ENCODE measurements at regions not wholly inside any gene's neighbourhood (a gene's known extent, or its start where the extent isn't known, plus 50 kb on each side); places are given as distances from the start of the nearest gene placed in this dataset.

DNA sequence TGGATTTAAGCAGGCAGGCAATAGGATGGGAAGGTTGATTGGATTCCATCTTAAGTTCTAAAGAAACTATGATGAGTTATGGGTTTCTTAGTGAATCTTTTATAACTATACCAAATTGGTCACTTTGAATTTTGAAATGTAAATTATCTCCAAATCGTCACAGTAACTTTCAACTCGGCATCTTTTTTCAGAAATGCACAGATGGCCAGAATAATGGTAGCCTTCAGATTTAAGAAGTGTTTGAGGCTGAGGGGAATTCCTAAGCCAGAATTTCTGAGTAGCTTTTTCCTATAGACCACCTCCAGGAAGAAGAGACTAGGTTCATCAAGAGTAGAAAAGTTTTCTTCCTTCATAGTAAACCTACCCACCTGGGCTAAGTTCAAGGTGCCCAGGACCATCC lies 663.7 kb upstream of the TENM3 start:
- DNase-seq: no peak

DNA sequence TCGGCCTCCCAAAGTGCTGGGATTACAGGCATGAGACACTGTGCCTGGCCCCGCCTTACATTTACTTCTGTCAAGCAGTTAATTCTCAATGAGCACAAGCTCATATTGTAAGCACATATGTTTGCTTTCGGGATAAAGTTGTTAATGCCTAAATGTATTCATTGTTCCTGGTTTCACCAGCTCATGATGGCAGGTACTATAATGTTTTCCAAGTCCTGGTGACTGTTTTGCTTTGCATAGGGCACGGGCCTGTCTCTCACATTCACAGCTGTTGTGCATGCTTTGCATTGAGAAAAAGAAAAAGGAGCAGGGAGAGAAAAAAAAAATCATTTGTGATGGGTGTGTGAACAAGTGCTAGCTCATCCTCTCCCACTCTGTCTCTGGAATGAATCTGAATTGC lies 661.2 kb upstream of the TENM3 start:
- no peak for DNase-seq

DNA sequence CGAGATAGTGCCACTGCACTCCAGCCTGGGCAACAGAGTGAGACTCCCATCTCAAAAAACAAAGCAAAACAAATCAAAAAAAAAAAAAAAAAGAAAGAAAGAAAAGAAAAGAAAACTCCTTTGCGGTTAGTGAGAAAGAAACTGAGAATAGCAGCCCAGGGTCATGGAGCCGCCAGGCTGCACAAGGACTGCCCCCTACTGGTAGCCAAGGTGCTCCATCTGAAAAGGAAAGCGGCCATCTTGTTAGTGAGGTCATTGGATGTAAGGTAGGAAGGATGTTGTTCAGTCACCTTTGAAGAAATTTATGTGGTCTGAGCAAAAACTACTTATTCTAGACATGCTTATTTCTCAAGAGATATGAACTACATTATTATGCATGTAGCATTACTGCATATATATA lies 660.6 kb upstream of the TENM3 start:
- DNase-seq: no peak

DNA sequence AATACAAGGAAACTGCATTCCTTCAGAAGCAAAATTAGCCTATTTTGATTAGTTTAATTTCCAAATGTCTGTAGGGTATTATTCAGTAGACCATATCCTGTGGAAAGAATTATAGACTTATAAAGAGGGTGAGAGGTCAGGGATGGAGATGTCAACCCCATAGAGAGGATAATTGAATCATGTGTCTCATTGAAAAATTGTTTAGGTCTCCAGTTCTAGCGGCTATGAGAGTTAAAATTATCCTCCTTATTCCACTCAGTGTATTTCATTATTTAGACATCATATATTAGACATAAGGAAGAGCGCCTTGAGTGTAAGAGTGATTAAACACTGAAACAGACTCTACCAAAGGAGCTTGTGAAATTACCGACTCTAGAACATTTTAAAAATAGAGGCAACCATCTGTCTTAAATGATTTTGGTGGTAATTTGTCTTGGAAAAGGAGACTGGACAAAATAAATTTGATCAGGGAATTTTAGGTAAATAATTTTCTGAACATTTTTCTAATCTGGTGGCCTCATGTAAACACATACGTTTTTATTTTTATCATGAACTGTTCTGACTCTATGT lies 654.4 kb upstream of the TENM3 start:
- no peak for DNase-seq

DNA sequence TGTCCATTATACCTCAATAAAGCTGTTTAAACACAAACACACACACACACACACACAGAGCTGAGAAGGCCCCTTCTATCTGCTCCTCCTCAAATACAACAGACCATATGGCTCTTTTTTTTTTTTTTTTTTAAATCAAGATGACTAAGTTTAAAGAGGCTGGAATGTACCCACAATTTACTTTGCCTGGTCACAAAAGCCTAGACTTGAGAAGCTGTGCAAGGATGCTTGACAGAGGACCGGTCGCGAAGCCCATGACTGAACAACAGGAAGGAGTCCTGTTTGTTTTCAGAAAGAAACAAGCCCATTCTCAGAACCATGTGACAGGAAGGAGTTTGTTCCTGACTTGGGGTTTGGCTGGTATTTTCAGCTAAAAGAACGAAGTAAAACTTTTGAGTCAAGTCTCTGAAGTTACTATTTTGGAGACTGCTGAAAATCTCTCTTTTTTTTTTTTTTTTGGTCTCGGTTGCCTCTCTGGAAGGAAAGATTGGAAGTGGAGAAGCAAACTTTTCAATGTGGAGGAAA lies 650.9 kb upstream of the TENM3 start:
- DNase-seq: no peak

DNA sequence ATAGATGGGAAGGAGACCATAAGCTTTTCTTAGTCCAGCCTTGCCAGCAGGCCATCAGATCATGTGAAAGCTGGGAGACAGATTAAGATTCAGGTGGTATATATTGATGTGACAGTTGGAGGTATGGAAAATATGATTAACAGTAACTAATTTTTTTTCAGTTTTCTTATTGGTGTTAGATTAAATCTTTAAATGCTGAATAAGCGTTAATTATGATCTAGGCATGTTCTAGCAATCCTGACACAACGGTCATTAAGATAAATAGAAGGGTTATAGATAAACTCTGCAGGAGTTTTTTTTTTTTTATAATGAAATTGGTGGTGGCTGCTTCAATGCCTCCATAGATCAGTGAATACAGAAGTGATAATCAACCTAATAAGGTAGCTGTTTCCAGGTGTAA lies 649.5 kb upstream of the TENM3 start:
- DNase-seq: no peak

DNA sequence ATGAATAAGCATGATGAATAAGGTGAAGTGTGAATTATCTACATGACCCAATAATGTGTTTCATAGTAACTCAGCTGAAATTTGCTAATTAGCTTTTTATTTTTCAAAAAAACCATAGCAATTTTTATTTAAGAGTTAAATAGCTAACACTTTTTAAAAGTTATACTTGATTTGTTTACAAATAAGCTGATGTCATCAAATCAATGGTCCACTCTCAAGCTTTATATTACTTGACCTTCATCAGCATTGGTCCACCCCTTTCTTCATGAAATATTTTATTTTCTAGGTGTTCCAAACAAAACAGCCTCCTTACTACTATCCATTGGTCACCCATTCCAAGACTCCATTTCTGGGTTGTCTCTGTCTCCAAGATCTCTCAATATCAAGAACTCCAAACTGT lies 649.0 kb upstream of the TENM3 start:
- no peak for DNase-seq

DNA sequence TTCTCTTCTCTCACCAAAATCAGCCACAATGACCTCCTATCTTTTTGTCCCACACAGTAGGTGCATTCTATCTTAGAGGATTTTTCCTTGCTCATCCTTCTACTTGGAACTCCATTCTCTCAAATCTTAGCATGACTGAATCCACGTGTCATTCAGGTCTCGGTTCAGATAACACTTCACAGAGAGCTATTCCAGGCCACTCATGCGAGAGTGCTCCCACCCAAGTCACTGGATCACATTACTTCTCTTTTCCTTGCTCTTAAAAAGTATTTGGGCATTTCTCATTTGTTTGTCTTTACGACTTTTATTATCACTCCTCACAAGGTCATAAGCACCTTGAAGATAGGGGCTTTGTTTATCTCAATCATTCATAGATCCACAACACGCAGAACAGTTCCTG lies 647.5 kb upstream of the TENM3 start:
- DNase-seq: no peak

DNA sequence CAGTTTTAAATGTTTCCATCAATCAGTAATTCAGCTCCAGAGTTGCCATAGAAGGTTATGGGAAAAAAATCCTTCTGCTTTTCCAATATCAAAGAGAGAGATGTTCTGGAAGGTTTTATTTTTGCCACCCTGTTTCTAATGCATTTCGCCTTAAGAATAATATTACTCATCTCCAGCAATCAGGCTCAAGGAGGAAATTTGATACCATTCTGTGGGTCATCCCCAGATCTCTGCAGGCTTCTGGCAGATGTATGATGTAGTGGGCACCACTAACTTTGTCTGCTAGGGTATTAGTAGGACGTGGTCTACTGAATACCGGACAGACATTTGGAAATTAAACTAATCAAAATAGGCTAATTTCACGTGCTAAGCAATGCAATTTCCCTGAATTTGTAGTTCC lies 645.4 kb upstream of the TENM3 start:
- no peak for DNase-seq

DNA sequence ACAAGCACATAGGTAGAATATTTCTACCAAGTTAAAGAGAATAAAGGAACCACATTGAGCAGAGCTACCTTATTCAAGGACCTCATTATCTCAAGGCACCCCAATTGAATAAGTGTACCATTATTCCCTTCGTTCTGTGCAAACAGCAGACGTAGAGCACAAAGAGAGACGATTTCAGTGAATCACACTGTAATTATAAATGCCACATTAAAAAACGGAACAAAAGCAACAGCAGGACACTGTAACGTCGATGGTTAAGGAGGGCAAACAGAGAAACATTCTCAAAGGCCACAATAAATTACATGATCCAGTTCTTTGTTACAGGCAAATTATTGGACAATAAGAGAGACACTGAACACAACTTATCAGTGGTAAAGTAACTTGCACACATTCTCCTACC lies 644.1 kb upstream of the TENM3 start:
- no peak for DNase-seq

DNA sequence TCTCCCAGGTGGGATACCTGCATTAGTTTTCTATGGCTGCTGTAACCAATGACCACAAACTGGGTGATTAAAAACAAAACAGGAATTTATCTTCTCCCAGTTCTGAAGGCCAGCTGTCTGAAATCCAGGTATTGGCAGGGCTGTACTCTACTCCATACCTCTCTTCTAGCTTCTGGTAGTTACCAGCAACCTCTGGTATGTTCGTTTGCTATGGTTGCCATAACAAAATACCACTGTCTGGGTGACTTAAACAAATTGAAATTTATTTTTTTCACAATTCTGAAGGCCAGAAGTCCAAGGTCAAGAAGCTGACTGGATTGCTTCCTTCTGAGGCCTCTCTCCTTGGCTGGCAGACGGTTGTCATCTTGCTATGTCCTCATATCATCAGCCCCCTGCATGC lies 642.1 kb upstream of the TENM3 start:
- no peak for DNase-seq

DNA sequence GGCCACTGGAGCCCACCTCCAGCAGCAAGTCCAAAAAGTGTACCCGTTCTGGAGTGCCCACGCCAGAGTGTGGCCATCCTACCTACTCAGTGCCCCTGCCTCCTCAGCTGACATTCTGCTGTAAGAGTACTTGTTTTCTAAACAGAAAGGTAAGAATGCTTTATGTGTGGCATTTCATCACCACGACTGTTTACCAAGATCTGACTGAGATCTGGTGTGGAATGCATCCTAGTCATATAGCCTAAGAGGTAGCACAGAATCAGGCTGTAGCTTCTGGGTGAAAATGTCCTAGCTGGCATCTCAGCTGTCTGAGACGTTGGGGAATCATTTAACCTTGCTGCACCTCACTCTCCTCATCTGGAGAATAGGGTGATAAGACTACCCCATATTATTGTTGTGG lies 638.7 kb upstream of the TENM3 start:
- DNase-seq: no peak

DNA sequence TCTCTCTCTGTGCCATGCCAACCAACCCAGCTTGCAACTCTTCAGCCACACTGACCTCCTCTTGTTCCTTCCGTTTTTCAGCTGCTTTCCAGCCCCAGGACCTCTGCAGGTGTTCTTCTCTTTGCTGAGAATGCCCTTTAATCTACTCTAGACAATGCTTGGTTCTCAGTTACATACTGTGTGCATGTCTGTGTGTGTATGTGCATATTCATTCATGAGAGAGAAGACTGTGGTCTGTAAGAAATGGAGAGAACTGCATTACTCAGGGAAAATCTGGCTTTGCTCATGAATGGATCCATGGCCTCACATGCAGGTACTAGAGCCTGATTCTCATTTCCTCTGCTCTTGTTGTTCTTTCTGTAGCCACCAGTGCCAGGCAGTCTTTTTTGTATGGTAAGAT lies 636.9 kb upstream of the TENM3 start:
- no peak for DNase-seq

DNA sequence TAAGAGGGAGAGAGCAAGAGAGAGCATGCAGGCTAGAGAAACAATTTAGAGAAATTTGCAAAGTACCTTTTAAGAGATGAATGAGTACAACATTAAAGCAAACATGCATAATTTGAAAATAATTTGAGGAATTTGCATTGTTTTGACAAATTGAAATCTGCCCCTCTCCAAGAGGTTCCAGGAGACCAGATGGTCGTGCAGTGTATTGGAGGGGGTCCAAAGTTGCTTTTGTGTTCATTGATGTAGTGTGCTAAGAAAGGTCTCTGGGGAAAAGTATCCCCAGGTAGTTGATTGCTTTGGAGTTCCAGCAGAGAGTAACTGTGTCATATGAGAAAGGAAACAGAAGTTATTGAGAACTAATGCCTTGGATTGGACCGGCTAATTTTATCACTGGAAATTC lies 635.0 kb upstream of the TENM3 start:
- no peak for DNase-seq

DNA sequence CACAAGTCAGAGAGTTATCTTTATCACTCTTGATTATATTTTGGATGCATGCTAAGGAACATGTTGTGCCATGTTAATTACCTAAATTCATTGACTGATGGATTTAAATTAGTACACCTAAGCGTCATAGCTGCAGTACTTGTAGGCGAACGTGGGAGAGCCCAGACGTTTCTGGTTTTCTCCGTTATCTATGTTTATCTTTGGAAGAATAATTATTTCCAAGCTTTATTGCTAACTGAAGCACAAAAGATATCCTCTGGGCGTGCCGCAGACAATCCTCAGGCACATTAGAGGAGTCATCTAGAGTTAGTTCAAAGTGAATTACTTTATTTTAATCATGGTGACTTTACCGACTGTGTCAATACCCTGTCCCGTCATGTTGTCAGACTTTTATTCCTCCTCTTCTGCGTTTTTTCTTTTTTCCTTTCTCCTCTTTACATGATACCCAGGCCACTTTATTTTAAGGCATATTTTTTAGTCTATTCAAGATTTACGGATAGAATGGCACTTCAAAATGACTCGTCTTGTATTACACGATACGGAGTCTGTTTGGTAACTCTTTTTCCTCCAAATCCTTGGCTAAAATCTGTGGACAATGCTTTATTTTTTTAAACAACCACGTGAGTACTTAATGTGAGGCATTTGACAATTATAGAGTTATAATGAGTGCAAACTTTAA lies 632.0 kb upstream of the TENM3 start:
- DNase-seq: no peak

DNA sequence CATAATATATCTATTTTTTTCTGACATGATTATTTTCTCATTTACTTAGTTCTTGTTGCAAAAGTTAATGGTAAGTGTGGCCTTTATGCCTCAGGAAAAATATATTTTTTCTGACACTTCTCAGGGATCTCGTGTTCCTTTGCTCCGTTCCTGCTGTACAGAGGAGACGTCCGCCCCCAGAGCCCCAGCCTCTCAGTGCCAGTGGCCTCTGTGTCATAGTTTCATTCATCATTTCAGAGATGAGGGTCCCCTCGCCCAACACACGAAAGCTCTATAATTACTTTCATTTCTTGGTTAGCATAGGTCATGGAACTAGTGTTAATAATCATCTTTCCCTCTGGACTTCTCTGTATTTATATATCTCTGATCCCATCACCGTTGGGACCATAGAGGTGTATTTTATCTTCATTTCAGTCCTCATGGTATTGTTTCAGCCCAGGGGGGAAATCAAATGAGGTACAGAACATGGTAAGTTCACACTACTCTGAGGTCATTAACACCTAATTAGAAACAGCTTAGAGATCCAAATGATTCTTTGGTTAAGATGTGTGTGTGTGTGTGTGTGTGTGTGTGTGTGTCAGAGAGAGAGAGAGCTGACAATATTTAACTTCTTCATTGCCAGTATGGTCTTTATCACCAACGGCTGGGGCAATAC lies 631.1 kb upstream of the TENM3 start:
- DNase-seq: no peak

DNA sequence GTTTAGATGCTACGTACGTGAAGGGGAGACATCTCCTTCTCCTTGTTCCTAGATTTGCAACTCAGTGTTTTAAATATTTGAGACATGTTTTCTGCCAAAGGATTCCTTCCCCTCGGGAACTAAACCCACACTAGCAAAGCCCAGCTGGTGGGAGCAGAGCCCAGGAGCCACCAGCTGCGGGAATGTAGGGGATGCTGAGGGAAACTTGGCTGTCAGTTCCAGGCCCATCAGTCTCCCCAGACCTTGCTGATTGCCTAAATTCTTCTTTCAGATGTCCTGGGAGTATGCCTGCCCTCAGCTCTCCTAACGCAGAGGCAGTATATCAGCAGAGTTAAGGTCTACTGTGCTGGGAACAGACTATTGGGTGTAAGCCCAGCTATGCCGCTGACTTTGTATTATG lies 630.0 kb upstream of the TENM3 start:
- no peak for DNase-seq

DNA sequence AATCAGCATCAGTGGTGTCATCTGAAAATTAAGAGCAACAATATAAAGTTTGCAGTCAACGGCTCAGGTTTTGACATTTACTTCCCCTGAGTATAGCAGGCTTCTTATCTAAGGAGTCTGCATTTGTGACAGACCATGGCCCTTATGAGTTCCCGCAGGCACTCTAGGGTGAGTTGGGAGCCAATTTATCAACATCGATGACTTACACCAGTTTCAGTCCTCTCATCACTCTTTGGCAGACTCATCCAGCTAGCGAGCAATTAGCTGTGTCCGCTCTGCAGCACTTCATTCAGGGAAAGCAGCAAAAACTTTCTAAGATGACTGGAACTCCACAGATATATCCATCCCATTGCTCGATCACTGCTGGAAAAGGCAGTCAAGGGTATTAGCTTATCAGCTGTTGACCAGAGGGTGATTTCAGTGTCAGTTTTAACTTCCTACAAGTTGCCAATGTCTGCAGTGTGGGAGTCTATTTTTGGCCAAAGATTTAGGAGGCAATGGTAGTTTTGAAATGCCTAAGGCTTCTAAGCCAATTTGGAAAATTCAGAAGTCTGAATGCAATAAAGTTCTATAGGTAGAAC lies 625.1 kb upstream of the TENM3 start:
- no peak for DNase-seq

DNA sequence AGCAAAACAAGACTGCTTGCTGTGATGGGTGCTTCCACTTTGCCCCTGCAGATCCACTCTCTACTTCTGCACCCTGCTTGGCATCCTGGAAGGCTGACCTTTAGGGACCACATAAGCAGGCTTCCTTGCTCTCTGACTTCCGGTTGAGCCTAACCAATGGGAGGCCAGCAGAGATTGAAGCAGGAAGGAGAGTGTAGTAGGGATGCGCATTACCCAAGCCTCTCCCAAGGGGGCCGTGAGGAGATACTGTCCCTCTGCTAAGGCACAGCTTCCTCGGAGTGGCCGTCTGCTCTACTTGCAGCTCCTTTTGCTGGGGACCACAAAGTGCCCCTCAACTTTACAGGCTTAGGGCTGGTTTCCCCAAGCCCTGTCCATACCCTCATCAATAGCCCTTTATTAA lies 624.3 kb upstream of the TENM3 start:
- DNase-seq: no peak

DNA sequence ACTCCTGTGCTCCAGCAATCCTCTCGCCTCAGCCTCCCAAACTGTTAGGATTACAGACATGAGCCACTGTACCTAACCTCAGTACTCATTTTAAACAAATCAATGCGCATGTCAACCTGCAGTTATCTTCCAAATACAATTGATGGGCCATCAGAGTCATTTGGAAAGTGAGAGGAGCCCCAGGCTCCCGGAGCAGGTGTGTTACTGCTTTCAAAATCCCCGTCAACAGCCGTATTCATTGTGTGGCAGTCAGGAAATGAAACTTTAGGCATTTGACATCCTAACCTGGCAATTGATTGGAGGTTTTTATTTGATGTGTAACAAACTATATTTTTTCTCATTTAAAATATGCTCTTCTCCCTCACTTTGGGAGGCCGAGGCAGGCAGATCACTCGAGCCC lies 623.6 kb upstream of the TENM3 start:
- no peak for DNase-seq

DNA sequence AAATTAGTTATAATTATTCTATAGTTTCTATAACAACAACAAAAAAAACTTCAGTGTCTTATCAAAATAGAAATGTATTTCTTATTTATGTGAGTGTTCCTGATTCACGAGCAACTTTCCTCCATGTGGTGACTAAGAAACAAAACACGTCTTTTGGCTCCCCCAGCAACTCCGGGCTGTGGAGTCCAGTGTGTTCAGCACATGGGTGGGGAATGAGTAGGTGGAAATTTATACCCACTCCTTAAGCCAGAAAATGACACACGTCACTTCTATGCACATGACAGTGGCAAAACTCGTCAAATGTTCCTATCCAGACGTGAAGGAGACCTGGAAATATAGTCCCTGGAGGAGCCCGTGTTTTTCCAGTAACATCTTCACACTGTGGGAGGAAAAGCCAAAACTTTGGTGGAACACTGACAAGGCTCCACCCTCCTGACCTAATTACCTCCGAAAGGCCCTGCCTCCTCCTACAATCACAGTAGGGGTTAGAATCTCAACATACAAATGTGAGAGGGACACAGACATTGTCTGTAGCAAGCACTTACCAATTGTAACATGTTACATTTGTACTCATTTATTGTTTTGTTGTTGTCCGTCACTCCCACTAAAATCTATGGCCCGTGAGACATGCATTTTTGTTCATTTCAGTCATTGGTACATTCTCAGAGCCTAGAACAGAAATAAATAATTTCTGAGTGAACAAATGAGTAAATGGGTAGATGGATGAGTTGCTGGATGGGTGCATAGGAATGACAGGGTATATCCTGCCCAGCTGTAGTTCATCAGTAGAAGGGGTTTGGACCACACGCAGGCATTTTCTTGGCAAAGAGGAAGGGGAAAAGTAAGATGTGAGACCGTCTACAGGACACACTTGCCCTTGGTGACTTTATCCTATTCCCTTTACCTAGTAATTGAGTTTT lies 605.8 kb upstream of the TENM3 start:
- DNase-seq: no peak

DNA sequence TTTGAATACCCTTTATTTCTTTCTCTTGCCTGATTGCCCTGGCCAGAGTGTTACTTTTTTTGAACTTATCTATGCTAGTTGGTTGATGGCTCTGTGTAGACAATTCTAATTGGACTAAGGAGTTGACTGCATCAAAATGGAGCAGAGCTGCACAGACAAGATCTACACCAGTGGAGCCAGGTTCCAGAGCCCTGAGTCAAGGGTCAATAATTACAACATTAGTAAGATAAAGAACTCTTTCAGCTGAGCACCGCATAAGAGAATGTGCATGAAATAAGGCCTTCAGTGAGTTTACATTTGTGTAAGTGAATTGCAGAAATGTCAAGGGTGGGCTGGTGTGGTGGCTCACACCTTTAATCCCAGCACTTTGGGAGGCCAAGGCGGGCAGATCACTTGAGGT lies 599.7 kb upstream of the TENM3 start:
- DNase-seq: no peak

DNA sequence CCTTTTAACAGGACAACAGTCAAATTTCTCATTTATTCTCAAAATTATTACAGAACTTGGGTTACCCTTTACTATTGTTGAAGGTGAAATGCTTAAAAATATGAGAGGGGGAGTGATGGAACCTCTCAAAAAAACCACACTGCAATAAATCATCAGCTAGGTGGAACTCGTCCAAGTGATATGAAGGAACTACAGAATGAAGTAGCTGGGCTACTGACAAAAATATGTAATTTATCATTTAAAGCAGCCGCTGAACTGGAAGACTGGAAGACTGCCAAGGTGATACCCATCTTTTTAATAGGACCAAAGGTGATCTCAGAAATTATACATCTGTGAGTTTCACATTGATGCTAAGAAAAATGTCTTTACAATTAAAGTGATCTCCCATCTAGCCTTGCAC lies 597.7 kb upstream of the TENM3 start:
- no peak for DNase-seq
